PFSK-1 (cell line): ENCODE measurements at regions not wholly inside any gene's neighbourhood (a gene's known extent, or its start where the extent isn't known, plus 50 kb on each side); places are given as distances from the start of the nearest gene placed in this dataset.

ENCODE experiments used
- FOXP2 ChIP-seq: optimal IDR thresholded peaks from 2 replicates; pipeline ENCODE3; 2011; ENCODE audit warnings: borderline replicate concordance, control low read depth, inconsistent platforms; ENCODE audit not compliant: insufficient read depth; ENCODE audit errors: extremely low read length, extremely low read depth
- POLR2AphosphoS5 ChIP-seq: IDR thresholded peaks from 2 replicates; pipeline ENCODE4 v1.6.1; 2012; ENCODE audit warnings: low read depth, mild to moderate bottlenecking, control low read depth, low read length, moderate library complexity
- REST ChIP-seq, 2 experiments: IDR thresholded peaks; 2 replicates each; pipeline versions ENCODE4 v1.6.1 to v1.8.0; 2011 to 2012; ENCODE audit warnings: low read depth in 2 of 2, low read length in 2 of 2, control low read depth in 1 of 2, inconsistent platforms in 1 of 2, mild to moderate bottlenecking in 1 of 2, moderate library complexity in 1 of 2; ENCODE audit not compliant: insufficient read depth in 1 of 2
- SIN3A ChIP-seq: IDR thresholded peaks from 2 replicates; pipeline ENCODE4 v1.6.1; 2012; ENCODE audit warnings: mild to moderate bottlenecking, low read length, moderate library complexity, borderline replicate concordance; ENCODE audit not compliant: insufficient read depth
- TAF1 ChIP-seq: IDR thresholded peaks from 2 replicates; pipeline ENCODE4 v1.6.1; 2012; ENCODE audit warnings: low read length, control low read depth, borderline replicate concordance; ENCODE audit not compliant: insufficient read depth

- TF ChIP-seq SIN3A: no peak
- TF ChIP-seq POLR2AphosphoS5: no peak
- no peak for TF ChIP-seq TAF1
- TF ChIP-seq REST (IDR thresholded peaks at IDR 0.05; ENCODE audit: insufficient read depth in 1 of 2, low read depth in 2 of 2, low read length in 2 of 2): no peak
- TF ChIP-seq FOXP2: no peak
Measured at GRCh38 chr22:49157529-49158339, 669.9 kb downstream of the BRD1 start.
